ENCODE measurements at regions not wholly inside any gene's neighbourhood (a gene's known extent, or its start where the extent isn't known, plus 50 kb on each side); places are given as distances from the start of the nearest gene placed in this dataset.

GRCh38 chr20:55782912-55783253 is 222.4 kb downstream of the CBLN4 start:
- no peak for DNase-seq

GRCh38 chr20:55782224-55782911 is 223.0 kb downstream of the CBLN4 start:
- DNase-seq: no peak

GRCh38 chr20:55778796-55779195 is 226.5 kb downstream of the CBLN4 start:
- DNase-seq: no peak

DNA sequence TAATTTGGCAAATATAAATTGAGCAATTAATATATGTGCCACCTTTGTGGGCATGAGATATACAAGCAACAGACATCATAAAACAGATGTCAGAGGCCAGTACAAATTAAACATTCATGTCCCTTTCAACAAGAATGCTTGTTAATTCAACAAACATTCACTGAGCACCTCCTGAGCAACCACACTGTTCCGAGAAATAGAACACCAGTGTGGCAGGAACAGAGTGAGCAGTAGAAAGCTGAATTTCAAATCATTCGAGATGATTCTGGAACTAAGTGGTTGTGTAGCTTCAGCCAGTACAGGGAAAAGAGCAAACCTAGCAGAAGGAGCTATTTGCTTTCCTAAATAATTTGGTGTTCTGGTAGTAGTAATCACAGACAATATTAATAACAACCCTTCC is 227.7 kb downstream of the CBLN4 start:
- no peak for DNase-seq

GRCh38 chr20:55776176-55776575 is 229.1 kb downstream of the CBLN4 start:
- DNase-seq: no peak

- DNase-seq: no peak
Measured at GRCh38 chr20:55774628-55775027, 230.7 kb downstream of the CBLN4 start.

DNA sequence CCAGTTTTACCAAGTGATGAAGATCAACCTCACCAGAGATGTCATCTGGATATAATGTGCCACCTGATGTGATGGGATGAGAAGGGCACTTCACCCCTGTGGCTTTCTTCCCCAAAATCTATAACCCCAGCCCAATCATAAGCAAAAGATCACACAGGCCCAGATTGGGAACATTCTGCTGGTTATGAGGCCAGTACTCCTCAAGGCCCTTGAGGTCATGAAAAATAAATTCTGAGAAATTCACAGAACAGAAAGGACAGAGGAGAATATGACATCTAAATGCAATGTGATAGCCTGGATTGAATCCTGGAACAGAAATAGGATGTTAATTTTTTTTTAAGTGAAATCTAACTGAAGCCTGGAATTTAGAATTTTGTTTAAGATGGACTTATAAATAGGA is 243.5 kb downstream of the CBLN4 start:
- DNase-seq: no peak

GRCh38 chr20:55761100-55761499 is 244.2 kb downstream of the CBLN4 start:
- DNase-seq: no peak

GRCh38 chr20:55760586-55760985 is 244.7 kb downstream of the CBLN4 start:
- DNase-seq: no peak

GRCh38 chr20:55755861-55756260 is 249.5 kb downstream of the CBLN4 start:
- DNase-seq: no peak

GRCh38 chr20:55755411-55755810 is 249.9 kb downstream of the CBLN4 start:
- DNase-seq: no peak

DNA sequence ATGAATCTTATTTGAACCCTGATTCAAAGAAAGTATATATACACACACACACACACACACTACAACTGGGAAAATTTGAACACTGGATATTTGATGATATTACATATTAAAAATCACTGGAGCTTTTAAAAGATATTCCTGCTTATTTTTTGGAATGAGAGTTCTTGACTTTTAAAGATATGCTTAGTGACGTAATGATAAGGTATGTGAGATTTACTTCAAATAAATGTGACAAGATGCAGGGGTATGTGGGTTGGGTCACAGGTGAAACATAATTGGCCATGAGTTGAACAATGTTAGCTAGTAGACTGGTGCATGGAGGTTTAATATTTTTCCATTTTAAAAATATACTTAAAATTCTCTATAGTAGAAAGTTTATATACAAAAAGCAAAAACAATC is 258.6 kb downstream of the CBLN4 start:
- DNase-seq: no peak

GRCh38 chr20:55745840-55746239 is 259.5 kb downstream of the CBLN4 start:
- DNase-seq: no peak

DNA sequence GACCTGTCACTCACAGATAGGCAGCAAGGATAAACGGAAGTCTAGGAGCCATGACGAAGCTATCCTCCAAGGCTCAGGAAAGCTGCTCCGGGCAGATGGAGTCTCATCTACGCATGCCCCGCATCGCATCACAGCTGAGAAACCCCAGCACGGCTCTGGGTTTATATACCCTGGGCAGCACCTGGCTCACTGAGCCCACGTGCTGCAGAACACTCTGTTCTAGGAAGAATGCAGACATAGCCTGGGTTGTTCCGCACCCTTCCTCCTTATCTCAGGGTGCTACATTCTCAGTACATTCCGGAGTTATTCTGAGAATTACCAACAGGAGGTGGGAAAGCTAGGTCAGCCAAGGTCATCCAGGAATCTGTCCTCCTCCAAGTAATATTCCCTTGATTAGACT is 260.4 kb downstream of the CBLN4 start:
- DNase-seq: no peak

DNA sequence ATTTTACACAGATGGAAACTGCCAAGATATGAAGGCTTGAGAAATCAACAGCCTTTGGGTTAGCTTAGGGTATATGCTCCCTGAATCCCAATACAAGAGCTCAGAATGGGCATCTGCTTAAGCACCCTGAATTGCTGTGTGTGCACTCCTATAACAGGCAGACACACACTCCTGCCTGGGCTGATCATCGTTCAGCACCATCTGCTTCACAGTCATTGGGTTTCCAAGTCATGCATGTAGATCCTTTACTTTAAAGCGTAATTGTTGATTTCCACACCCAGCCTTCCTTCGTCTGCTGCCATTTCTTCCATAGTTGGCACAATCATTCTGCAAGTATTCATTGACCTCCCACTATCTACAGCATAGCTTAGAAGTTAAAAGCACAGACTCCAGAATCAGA is 263.5 kb downstream of the CBLN4 start:
- no peak for DNase-seq

GRCh38 chr20:55740076-55740475 is 265.2 kb downstream of the CBLN4 start:
- DNase-seq: no peak

DNA sequence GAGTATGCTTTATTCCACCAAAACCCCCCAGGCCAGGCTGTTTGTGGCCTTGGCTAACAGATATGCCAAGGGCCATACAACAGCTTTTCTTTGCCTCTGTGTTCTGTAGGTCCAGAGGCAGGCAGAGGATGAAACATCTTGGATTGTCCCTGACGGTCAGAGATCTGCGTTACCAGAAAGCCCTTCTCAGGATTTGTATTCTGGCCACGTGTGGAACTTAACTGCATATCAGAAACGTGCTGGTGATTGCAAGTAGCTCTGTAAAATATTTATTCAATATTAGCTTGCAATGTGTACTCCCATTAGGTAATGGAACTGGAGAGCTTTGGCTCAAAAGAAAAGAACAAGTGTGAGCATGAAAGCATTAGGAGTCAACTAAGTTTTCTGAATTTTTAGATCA is 275.0 kb downstream of the CBLN4 start:
- DNase-seq: no peak

DNA sequence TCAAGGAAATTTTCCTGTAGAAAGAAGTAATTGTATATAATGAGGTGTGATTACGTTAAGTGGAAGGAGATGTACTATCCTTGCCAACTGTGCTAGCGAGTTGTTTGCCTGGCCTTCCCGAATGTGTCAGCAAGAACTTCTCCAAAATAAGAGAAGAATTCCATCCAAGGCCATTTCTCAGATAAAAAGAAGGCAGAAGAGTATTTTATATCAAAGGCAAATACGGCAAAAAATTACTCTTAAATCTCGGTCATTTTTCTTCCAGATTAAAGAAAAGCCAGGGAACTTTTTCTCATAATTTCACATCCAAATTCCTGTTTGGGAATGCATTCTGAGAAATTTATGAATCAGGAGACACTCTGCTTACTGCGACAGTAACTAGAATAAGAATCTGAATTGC is 290.6 kb downstream of the CBLN4 start:
- no peak for DNase-seq

GRCh38 chr20:55714082-55714481 is 291.2 kb downstream of the CBLN4 start:
- DNase-seq: no peak

- DNase-seq: no peak
Measured at GRCh38 chr20:55704458-55704857, 300.9 kb downstream of the CBLN4 start.

DNA sequence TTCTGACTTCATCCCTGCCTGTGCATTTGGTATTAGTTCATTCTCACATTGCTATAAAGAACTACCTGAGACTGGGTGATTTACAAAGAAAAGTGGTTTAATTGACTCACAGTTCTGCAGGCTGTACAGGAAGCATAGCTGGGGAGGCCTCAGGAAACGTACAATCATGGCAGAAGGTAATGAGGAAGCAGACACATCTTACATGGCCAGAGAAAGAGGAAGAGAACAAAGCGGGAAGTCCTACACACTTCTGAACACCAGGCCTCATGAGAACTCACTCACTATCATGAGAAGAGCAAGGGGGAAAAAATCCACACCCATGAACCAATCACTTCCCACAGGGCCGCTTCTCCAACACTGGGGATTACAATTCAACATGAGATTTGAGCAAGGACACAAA is 303.9 kb downstream of the CBLN4 start:
- no peak for DNase-seq

GRCh38 chr20:55696520-55696919 is 308.8 kb downstream of the CBLN4 start:
- DNase-seq: no peak

DNA sequence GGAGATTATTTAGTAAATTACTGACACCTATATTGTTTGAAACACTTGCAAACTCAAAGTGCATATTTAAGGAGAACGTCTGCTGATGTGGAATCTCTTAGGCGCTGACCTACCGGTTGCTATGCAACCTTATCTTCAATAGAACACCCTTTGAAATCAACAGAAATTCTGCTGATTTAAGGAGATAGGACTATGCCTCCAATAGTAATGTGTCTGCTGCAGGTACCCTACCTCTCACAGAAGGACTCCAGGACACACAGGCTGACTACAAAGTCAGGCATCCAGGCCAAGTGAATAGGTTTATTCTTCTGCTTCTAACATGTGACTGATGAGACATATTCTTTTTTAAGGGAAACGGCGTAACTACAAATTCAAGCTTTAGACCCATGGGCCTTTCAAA is 311.7 kb downstream of the CBLN4 start:
- DNase-seq: no peak

DNA sequence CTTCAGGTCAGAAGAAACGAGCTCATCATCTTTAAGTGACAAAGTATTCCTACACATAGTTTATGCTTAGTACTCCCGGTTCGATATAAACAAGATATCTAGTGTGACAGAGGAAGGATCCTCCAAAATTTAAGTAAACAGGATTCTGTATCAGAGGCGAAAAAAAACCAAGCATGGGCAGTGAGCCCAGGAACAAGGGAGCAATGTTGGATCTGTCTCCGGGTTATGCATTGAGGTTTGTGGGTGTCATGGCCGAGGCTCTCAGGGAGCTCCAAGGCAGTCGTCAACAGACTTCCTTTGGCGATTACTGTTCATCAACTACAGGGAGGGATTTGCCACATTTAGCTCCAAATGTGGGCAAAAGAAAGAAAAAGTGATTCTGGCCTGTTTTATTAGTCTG is 319.5 kb downstream of the CBLN4 start:
- DNase-seq: no peak

DNA sequence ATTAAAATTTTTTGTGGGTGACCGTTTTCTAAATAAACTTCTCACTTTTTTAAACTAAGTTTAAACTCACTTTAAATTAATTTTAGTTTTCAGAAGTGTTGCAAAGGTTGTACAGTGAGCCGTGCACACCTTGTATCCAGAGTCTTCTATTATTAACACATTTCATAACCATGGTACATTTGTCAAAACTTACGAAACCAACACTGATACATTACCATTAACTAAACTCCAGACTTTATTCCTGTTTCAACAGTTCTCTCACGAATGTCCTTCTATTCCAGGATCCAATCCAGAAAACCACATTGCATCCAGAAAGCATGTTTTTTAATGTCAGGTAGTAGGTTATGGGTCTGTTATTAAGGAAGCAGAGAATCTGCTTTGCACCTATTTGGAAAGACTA is 319.9 kb downstream of the CBLN4 start:
- no peak for DNase-seq

GRCh38 chr20:55684578-55684977 is 320.7 kb downstream of the CBLN4 start:
- DNase-seq: no peak

Measured in hippocampal formation (tissue), 2 donors.